Fibroblast of skin of back (primary cell): ENCODE measurements at regions not wholly inside any gene's neighbourhood (a gene's known extent, or its start where the extent isn't known, plus 50 kb on each side); places are given as distances from the start of the nearest gene placed in this dataset.
"Not testable (repeated sequence)": the region's sequence is repeated elsewhere in the genome, so short reads cannot be mapped to it uniquely, and the experiment has no call there.

Source experiments
- DNase-seq: peaks from one replicate; pipeline ENCODE4 v3.0.0-alpha.2; 2013

DNA sequence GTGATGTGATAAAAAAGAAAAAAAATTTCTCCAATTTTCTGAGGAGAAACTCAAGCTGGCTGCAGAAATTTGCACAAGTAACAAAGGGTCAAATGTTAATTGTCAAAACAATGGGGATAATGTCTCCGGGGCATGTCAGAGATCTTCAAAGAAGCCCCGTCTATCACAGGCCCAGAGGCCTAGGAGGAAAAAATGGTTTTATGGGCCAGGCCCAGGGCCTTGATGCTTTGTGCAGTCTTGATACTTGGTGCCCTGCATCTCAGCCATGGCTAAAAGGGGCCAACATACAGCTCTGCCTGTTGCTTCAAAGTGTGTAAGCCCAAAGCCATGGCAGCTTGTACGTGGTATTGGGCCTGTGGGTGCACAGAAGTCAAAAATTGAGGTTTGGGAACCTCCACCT is 961.0 kb downstream of the FAM133A start:
- no peak for DNase-seq

DNA sequence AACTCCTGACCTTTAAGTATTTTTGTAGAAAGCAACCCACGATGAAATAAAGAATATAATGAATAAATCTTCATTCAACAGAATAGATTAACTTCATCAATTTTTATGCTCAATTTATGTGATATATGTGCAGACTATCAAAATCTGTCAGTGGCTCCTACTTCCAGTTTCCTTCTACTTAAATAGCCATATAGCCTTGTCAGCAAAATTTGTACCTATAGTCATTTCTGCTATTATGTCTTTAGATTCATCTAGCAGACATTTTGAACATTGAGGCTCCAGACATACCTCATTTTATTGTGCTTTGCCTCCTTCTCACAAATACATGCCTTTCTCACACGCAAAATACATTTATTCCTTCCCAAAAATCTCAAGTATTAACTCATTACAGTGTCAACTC is 971.7 kb downstream of the FAM133A start:
- DNase-seq = no peak

DNA sequence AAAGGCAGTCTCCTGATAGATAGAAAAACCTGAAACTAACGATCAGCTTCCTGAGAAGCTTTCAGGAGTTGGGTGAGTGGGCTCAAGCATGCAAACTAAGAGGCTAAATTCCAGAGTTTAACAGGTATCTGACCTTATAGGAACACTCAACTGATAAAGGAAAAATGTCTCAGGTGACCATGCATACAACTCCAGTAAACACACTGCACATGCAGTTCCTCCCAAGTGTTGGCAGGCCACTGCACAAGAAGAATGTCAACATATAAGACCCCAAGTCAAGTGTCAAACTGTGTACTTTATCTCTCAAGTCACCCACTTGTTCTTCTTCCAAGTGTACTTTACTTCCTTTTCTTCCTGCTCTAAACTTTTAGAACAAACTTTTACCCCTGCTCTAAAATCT is 981.2 kb downstream of the FAM133A start:
- DNase-seq = no peak

DNA sequence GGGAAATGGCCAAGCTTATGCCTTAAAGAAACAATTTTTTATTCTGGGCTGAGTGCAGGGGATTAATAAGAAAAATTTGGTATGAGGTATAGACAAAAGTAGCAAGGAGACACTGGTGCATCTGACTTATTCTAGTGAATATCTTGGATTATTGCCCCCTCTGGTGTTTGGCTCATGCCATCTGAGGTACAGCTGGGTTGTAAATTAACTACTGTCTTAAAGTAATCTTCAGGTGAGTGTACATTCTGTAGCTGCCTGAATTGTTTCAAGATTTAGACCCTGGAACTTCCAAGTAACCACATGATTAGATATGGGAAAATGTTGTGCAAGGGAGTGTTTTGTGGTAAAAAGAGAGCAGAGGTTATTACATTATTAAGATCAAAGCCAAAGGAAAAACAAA is 988.7 kb downstream of the FAM133A start:
- DNase-seq = no peak

DNA sequence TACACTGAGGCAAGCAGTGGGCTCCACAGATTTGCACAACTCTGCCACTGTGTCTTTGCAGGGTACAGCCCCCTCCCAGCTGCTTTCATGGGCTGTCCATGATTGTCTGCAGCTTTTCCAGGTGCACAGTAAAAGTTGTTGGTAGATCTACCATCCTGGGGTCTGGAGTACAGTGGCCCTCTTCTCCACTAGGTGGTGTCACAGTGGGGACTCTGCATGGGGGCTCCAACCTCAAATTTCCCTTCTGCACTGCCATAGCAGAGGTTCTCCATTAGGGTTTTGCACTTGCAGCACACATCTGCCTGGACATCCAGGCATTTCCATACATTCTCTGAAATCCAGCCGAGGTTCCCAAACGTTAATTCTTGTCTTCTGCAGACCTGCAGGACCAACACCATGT is 1002.3 kb downstream of the FAM133A start:
- no peak for DNase-seq

DNA sequence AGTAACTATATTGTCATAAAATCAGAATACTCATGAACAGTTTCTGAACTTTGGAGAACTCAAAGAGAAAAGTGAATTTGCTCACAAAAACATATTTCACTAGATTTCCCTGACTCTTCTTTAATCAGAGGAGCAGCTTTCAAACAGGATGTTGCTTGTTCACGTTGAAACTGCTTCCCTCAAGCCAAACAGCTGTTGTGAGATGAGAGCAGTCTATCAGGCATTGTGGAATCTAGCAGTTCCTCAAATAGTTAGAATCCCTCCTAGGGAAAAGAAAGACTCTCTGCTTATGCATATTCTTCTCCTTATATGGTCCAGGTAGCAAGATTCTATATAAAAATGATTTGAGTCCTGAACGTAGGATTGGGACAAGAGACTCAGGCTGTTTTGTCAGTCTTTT is 1012.1 kb downstream of the FAM133A start:
- no peak for DNase-seq

GRCh38 chrX:94695910-94696309 is 1021.9 kb downstream of the FAM133A start:
- DNase-seq = no peak

DNA sequence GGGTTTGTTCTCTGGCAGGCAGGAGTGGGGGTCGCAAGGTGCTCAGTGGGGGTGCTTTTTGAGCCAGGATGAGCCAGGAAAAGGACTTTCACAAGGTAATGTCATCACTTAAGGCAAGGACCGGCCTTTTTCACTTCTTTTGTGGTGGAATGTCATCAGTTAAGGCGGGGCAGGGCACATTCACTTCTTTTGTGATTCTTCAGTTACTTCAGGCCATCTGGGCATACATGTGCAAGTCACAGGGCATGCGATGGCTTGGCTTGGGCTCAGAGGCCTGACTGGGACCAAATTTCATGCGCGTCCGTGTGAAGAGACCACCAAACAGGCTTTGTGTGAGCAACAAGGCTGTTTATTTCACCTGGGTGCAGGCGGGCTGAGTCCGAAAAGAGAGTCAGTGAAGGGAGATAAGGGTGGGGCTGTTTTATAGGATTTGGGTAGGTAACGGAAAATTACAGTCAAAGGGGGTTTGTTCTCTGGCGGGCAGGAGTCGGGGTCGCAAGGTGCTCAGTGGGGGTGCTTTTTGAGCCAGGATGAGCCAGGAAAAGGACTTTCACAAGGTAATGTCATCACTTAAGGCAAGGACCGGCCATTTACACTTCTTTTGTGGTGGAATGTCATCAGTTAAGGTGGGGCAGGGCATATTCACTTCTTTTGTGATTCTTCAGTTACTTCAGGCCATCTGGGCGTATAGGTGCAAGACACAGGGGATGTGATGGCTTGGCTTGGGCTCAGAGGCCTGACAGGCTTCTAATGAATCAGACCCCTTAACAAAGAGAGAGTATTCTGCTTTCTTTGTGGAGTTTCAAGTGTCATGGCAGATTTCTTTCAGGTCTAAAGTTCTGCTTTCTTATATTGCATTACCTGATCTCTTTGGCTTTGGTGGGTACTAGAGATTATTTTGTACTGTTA is 1030.6 kb downstream of the FAM133A start:
- DNase-seq = not testable (repeated sequence)

- DNase-seq = no peak
These were observed 1047.4 kb downstream of the FAM133A start for GRCh38 chrX:94721386-94721785.

DNA sequence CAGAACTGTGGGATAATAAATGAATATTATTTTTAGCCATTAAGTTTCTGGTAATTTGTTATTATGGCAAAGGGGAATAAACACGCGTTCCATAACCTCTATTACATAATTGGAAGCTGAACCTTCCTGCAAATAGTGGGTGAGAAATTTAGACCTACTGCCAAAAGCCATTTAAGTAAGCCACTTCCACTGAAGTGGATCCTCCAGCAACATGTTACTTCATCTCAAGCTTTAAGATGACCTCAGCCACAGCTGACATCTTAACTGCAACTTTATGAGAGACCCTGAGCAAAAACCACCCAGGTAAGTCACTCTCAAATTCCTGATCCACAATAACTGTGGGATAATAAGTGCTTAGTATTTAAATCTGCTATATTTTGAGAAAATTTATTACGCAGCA is 1048.6 kb downstream of the FAM133A start:
- no peak for DNase-seq

DNA sequence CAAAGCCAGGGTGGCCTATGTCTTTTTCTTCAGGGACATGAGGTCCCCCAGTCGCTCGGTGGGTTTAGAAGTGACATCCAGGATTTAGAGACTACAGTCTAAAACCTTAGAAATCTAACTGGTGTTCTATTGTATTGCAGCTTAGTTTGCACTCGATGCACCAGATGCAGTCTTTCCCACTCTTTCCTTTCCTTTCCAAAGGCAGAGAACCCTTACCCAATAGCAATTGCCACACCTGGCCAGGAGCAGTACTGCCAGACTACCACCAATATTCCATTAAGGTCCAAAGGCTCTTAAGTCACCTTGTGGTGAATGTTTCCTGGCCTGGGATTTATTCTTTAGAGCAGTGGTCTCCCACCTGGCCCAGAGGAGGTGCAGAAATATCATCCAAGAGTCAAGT is 1068.8 kb downstream of the FAM133A start:
- no peak for DNase-seq

DNA sequence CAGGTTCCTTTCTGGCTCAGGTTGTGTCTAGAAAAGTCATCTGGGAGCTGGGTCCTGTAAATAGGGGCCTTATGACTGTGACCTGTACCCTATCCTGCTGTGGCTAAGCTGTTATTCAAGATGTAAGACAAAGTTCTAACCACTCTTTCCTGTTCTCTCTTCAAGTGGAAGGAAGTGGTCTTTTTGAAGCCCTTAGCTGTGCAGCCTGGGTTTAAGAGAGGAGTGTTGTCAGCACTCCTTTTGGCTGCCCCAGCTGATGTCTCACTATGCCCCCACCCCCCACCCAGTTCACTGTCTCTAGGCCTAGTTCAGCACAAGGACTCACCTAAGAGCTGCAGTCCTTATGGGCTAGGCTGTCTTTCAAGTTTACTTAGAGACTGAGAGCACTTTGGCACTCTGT is 1069.5 kb downstream of the FAM133A start:
- no peak for DNase-seq

GRCh38 chrX:94744786-94745185 is 1070.8 kb downstream of the FAM133A start:
- no peak for DNase-seq

GRCh38 chrX:94751611-94752010 is 1077.6 kb downstream of the FAM133A start:
- no peak for DNase-seq

- DNase-seq = no peak
These were observed 1078.6 kb downstream of the FAM133A start for GRCh38 chrX:94752434-94753169.

DNA sequence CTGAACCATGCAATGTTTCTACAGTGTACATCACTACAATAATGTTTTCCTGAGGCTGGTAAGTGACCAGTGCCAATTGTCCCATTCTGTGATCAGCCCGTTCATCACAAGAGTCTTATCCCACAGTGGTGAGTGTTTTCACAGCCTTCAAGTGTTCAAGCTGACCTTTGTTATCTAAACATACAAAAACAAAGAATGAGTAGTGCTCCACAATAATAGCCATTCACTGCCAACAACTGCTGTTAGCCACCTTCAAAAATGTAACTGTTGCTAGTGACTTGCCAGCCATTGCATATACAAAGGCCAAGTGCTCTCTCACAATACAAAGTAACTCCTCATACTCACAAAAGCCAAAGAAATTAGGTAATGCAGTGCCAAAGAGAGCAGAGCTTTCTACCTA is 1084.1 kb downstream of the FAM133A start:
- no peak for DNase-seq

DNA sequence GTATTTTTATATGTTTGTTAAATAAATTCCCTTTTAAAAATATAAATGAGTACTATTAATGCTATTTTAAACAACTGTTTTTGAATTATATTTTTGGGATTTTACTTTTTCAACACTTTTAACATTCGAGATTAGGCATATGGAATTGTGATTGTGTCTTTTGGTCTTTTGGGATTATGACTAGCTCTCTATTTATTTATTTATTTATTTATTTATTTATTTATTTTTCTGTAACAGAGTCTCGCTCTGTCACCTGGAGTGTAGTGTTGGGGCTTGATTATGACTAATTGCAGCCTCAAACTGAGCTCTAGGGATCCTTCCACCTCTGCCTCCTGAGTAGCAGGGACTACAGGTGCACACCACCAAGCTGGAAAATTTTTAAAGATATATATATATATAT is 1101.6 kb downstream of the FAM133A start:
- no peak for DNase-seq

GRCh38 chrX:94813541-94813940 is 1139.5 kb downstream of the FAM133A start:
- no peak for DNase-seq

- no peak for DNase-seq
These were observed 1140.2 kb downstream of the FAM133A start for GRCh38 chrX:94814216-94814615.

GRCh38 chrX:94830717-94831116 is 1156.7 kb downstream of the FAM133A start:
- DNase-seq = no peak

- DNase-seq = peak; percentile 2
These were observed 1157.4 kb downstream of the FAM133A start for GRCh38 chrX:94831364-94831763.

DNA sequence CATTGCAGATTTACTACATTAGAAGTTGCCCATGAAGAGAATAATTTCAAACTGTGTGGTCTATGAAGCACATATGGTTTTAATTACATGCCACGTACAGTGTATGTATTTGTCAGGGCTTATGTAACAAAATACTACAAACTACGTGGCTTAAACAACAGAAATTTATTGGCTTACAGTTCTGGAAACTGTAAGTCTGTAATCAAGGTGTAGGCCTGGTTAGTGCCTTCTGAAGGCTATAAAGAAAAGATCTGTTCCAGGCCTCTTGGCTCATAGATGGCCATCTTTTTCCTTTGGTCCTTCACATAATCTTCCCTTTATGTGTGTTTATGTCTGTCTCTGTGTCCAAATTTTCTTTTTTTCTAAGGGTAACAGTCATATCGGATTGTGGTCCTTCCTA is 1160.2 kb downstream of the FAM133A start:
- no peak for DNase-seq

DNA sequence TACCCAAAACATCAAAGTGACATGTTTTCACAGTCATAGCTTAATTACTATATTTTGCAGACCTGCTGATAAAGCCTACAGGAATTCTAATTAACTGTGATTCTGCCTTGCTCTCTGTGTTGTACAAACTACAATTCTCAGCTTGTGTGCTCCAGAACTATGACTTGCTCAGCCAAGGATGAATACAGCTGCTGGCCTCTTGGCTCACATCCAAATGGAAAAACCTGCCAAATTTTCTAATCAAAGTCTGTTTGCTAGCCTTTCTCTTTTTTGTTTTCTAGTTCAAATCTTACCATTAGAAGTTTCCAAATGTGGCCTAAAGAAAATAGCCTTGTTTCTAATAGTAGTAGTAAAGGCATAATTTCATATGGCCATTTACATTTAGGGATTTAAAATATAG is 1176.8 kb downstream of the FAM133A start:
- no peak for DNase-seq

DNA sequence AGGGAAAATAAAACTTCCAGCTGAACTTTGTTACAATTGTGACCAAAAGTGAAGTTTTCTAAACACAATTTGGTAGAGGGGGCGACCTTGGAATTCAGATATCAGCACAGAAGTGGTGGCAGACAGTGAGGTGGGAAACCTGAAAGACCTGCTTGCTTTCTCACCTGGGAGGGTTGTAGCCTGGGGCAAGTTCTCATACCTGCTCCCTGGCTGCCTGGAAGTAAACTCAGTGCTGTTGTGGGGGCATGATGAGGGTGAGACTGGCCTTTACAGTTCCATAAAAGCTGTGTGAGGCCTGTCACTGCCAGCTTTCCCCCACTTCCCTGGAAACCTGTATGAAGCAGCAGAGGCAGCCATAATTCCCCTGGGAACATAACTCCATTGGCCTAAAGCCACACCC is 1180.2 kb downstream of the FAM133A start:
- no peak for DNase-seq
